ENCODE measurements at regions not wholly inside any gene's neighbourhood (a gene's known extent, or its start where the extent isn't known, plus 50 kb on each side); places are given as distances from the start of the nearest gene placed in this dataset.
A peak's percentile ranks its signal among the peaks of the same experiment; 100 is the strongest.

- no peak for DNase-seq (ENCODE audit: low read depth)
Measured at GRCh38 chr1:118736322-118736721, 251.8 kb downstream of the TBX15 start.

- DNase-seq (ENCODE audit: low read depth) = no peak
Measured at GRCh38 chr1:118717893-118718292, 270.2 kb downstream of the TBX15 start.

- no peak for DNase-seq (ENCODE audit: low read depth)
Measured at GRCh38 chr1:118716775-118717174, 271.4 kb downstream of the TBX15 start.

GRCh38 chr1:118711356-118711755 is 276.8 kb downstream of the TBX15 start:
- no peak for DNase-seq (ENCODE audit: low read depth)

GRCh38 chr1:118698911-118699310 is 289.2 kb downstream of the TBX15 start:
- no peak for DNase-seq (ENCODE audit: low read depth)

DNA sequence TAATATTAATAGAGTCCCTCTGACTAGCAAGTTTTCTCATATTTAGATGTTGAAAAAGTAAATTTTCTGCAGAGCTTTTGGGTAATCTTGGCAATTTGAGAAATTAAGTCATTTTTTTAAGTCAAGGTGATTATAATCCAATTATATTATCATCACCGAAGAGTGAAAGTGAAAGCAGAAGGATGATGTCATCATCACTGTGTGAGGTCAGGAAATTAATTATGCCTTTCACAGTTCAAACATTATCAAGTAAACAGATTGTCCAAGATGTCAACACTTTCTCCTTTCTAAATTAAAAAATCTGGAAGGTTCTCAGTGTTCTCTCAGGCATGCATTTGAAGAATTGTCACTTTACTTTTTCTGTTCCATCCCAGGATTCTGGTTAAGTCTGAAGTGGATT is 296.0 kb downstream of the TBX15 start:
- no peak for DNase-seq (ENCODE audit: low read depth)

GRCh38 chr1:118688891-118689290 is 299.3 kb downstream of the TBX15 start:
- DNase-seq (ENCODE audit: low read depth) = no peak

DNA sequence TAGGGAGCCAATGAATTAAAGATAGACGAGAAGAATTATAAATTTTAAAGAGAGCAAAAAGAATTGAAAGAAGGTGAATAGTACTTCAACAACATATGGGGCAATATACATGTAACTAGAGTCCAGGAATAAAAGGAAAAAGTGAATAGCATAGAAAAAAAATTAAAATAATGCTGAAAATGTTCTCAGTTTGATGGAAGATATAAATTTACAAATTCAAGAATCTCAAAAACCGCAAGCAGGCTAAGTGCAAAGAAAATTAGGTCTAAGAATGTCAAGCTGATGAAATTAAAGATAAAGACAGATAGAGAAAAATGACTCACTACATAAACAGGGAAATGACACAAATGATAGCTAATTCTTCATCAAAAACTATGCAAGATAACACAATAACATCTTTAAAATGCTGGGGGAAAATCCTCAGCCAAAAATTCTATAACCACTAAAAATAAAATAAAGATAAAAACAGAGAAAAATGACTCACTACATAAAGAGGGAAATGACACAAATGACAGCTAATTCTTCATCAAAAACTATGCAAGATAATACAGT is 326.3 kb downstream of the TBX15 start:
- no peak for DNase-seq (ENCODE audit: low read depth)

GRCh38 chr1:118660769-118661168 is 327.4 kb downstream of the TBX15 start:
- no peak for DNase-seq (ENCODE audit: low read depth)

DNA sequence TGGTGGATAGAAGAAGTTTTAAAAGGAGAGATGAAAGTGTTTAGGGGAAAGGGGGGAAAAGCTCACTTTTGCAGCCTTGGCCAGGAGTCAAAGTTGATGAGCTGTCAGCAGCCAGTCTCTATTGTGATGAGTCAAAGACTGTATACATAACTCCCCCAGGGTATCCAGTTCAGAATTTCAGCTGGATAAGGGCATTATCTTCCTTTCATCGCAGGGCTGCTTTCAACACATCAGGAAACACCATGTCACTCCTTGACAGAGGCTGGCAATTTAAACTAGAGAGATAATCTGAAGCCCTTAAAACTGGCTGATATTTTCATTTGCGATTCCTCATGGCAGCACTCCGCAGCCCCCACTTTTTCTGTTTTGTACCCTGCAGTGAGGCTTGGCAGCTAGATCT is 328.5 kb downstream of the TBX15 start:
- no peak for DNase-seq (ENCODE audit: low read depth)

DNA sequence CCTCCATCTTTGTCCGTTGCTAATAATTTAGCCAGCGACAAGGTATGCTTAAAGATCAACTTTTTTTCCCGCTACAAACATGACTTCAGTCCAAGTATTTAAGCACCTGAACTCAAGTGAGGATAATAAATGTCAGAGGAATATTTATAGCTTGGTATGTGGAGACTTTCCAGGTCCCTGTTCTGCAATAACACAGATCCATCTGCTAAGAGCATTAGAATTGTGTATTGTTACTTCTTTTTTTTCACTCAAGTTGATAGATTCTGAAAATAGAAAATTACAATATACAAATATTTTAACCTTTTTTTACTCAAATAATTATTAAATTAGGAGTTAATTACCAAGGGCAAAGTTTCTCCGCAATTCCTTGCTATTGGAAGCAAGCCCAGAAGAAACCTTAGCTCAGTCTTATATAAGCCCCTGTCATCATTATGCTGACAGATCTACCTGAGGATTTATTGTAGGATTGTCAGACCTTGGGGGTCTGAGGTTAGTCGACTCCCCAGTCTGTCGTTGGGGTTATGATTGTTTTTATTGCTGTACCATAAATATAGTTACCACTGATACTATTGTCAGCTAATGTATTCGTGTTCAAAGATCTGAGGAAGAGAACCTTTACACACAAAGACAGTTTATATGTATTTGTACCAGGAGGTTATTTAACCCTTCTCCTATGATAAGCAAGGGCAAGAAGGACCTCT is 337.9 kb downstream of the TBX15 start:
- DNase-seq (ENCODE audit: low read depth) = no peak

DNA sequence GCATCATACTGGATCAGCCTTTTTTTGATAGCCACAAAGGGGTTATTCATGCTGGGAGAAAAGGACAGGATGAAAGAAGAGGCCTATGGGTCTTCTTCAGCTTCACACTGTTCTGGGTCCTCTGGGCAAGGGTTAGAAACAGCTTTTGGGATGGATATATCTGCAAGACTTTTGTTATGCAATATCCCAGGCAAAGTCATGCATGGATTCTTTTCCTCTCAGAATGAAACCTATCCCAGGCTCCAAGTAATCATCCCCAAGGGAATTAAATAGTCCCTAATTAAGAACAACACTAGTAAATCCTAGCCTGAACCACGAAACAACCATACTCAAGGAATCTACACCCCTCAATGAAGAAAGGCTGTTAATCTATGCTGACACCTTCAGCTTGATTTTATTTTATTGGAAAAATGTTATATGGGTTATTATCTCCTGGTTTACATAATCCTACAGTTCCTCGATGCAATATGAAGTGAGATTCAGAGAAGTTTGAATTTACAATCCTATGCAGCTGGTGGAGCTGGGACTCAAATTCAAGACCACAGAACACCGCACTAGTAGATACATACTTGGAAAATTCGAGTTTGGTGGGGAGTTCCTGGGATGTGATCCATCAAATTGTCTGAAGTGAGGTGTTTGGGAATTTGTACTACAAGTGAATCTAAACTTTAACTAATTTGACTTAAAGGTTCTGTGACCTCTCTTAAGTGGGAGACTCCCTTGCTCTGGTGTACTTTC is 338.6 kb downstream of the TBX15 start:
- no peak for DNase-seq (ENCODE audit: low read depth)

GRCh38 chr1:118636004-118636403 is 352.1 kb downstream of the TBX15 start:
- DNase-seq (ENCODE audit: low read depth) = no peak

GRCh38 chr1:118627435-118627834 is 360.7 kb downstream of the TBX15 start:
- no peak for DNase-seq (ENCODE audit: low read depth)

- no peak for DNase-seq (ENCODE audit: low read depth)
Measured at GRCh38 chr1:118621839-118622238, 366.3 kb downstream of the TBX15 start.

GRCh38 chr1:118618618-118619340 is 369.4 kb downstream of the TBX15 start:
- peak; percentile 4 for DNase-seq (ENCODE audit: low read depth)

DNA sequence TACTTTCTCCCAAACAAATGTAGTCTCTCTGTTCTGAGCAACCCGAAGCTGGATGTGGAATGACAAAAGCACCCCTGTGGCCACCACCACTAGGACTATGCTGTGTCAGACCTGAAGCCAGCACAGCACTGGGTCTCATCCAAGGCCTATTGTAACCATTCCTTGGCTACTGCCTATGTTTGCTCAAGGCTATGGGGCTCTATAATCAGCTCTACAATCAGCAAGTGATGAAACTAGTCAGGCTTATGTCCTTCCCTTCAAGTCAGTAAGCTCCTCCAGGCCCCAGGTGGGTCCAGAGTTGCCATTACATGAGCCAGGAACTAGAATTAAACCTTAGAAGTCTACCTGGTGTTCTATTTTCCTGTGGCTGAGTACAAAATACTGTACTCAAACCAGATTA is 370.2 kb downstream of the TBX15 start:
- no peak for DNase-seq (ENCODE audit: low read depth)

GRCh38 chr1:118615066-118615465 is 373.1 kb downstream of the TBX15 start:
- no peak for DNase-seq (ENCODE audit: low read depth)

GRCh38 chr1:118589238-118589846 is 398.8 kb downstream of the TBX15 start:
- no peak for DNase-seq (ENCODE audit: low read depth)

DNA sequence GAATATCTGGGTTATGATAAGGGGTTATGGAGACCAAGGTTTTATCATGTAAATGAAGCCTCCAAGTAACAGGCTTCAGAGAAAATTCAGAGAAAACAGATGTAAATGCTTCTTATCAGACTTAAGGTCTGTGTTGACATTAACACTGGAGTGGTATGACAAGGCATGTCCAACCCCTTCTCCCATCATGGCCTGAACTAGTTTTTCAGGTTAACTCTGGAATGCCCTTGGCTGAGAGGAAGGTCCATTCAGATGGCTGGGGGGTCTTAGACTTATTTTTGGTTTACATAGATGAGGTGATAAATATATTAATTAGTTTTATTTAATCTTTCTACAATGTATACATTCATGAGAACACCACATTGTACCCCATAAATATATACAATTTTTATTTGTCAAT is 399.6 kb downstream of the TBX15 start:
- DNase-seq (ENCODE audit: low read depth) = no peak

DNA sequence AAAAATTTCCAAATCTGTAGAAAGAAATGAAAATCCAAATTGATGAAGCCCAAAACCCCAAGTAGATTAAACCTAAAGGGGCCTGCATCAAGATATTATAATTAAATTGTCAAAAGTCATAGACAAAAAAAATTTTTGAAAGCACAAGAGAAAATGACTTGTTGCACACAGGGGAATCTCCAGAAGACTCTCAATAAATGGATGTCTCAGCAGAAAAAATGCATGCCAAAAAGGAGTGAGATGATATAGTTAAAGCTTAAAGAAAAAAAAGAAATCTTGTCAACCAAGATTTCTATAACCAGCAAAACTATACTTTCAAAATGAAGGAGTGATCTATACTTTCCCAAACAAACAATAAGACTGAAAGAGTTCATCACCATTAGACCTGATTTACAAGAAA is 393.2 kb upstream of the SPAG17 start:
- no peak for DNase-seq (ENCODE audit: low read depth)

- no peak for DNase-seq (ENCODE audit: low read depth)
Measured at GRCh38 chr1:118575060-118575459, 390.0 kb upstream of the SPAG17 start.

Data from stromal cell of bone marrow (primary cell).